Heart left ventricle (tissue), 16 donors: ENCODE measurements at regions not wholly inside any gene's neighbourhood (a gene's known extent, or its start where the extent isn't known, plus 50 kb on each side); places are given as distances from the start of the nearest gene placed in this dataset.

Experiments used
- ATAC-seq, 4 donors: fragments of 200-7000 bp; cut with Tn5 transposase; one replicate each; pipeline ENCODE4 v1.9.1; 2020 to 2022; ENCODE audit warnings: moderate library complexity in 4 of 4, mild to moderate bottlenecking in 3 of 4, moderate number of reproducible peaks in 1 of 4
- DNase-seq, 5 donors: peaks; one replicate each; pipeline ENCODE4 v3.0.0-alpha.2; 2020
- H3K27ac ChIP-seq, 12 donors: fragments of 200-600 bp; sonication (generic) in 4 of 12; one replicate each; pipeline versions ENCODE4 v1.5.0 to v1.8.0; 2016 to 2022; ENCODE audit warnings: mild to moderate bottlenecking in 2 of 12
- H3K27me3 ChIP-seq, 9 donors: fragments of 200-600 bp; sonication (generic) in 2 of 9; one replicate each; pipeline versions ENCODE4 v1.5.1 to v1.8.0; 2016 to 2022; ENCODE audit warnings: mild to moderate bottlenecking in 3 of 9
- H3K36me3 ChIP-seq, 9 donors: fragments of 200-600 bp; sonication (generic) in 2 of 9; one replicate each; pipeline versions ENCODE4 v1.5.0 to v1.8.0; 2018 to 2022; ENCODE audit warnings: mild to moderate bottlenecking in 2 of 9
- H3K4me1 ChIP-seq, 12 donors: fragments of 200-600 bp; sonication (generic) in 4 of 12; one replicate each; pipeline versions ENCODE4 v1.5.0 to v1.8.0; 2016 to 2022; ENCODE audit warnings: mild to moderate bottlenecking in 3 of 12
- H3K4me3 ChIP-seq, 12 donors: fragments of 200-600 bp; sonication (generic) in 4 of 12; one replicate each; pipeline versions ENCODE4 v1.5.0 to v1.8.0; 2017 to 2022; ENCODE audit warnings: mild to moderate bottlenecking in 9 of 12, moderate library complexity in 4 of 12
- H3K9me3 ChIP-seq, 12 donors: fragments of 200-600 bp; sonication (generic) in 4 of 12; one replicate each; pipeline versions ENCODE4 v1.5.0 to v1.8.0; 2016 to 2022; ENCODE audit warnings: mild to moderate bottlenecking in 1 of 12
- CTCF ChIP-seq, 12 donors: fragments of 200-600 bp; sonication (generic) in 4 of 12; IDR thresholded peaks; one replicate each; pipeline versions ENCODE4 v1.5.0 to v1.8.0; 2018 to 2022; ENCODE audit warnings: antibody characterized with exemption in 12 of 12, mild to moderate bottlenecking in 5 of 12
- POLR2A ChIP-seq, 2 donors: fragments of 450-650 bp; IDR thresholded peaks; one replicate each; pipeline ENCODE4 v1.6.1; 2017; ENCODE audit warnings: antibody characterized with exemption in 2 of 2, mild to moderate bottlenecking in 2 of 2, moderate library complexity in 2 of 2
- WGBS, 4 donors: extraction: QIAGEN DNeasy Blood & Tissue Kit in 2 of 4; methylation state at CpG; one replicate each; pipeline versions ENCODE4 v1.1.5 to v1.1.7; 2013 to 2018; 5-methylcytosine and 5-hydroxymethylcytosine counted together
- intact Hi-C, 10 donors: fragments of 100-400 bp; cut with DNase I; formaldehyde crosslinking; loops; one replicate each; pipeline versions ENCODE4 v1.11.1 to v1.14.2; 2022
- donor health status: ischemic (EF 13 %, LVEDD 7.1; RV severe dilation, severe dysfunction).
- donor health status: healthy with polysubstance abuse.
- donor health status: DM: no; HTN: yes; CAD: no.
- donor health status: DM: no; HTN: no; CAD: no.
- donor health status: ischemic (EF 25% LVEDD 6.9; RV normal size, moderate dysfunction).
- donor health status: ischemic (EF 25% LVEDD 5.7; RV mildly dilated, moderate dysfunction).
- donor health status: healthy.
- donor health status: DM: yes; HTN: yes; CAD: no.
- donor health status: ischemic (EF 35%, LVEDD 5.7; RV mildly dilated, moderate dysfunction).
- donor health status: nonischemic (EF 11% LVEDD 7.7; RV severe dilation, severe dysfunction).
- donor health status: DM: yes; HTN: yes; CAD: no.
- donor health status: PGD.
- donor health status: ischemic (EF 29% LVEDD 5.4; RV normal size, mild dysfunction).
- donor health status: nonischemic (EF 23%, LVEDD 6.1; RV moderate dilation, normal function).

- Histone ChIP-seq H3K36me3 (no peaks in the 10 kb centered on the region), H3K27me3 (no peaks in the 10 kb centered on the region), H3K4me1 (peaks cover 0 to 7% (median 0%) of the 10 kb centered on the region in 12 donors), H3K9me3 (no peaks in the 10 kb centered on the region), H3K4me3 (peak overlapping the region in 3 of 12 donors; percentile 12 to 31 (median 23)), H3K27ac (peak overlapping the region in 5 of 12 donors; percentile 9 to 58 (median 32))
- intact Hi-C loops: no loop called here
- ATAC-seq (no peak), DNase-seq (peak in 2 of 5 donors; percentile 13 to 20)
- WGBS, 4 donors: 86 to 93% (median 90%) methylated on average over 13 to 17 of the region's 17 CpGs
- TF ChIP-seq POLR2A (IDR thresholded peaks at IDR 0.05) (no peak), CTCF (IDR thresholded peaks at IDR 0.05) (no peak)
Measured at GRCh38 chr11:69381681-69382130, 87.8 kb downstream of the MYEOV start.

- no peaks in the 10 kb centered on the region for H3K36me3 ChIP-seq
- H3K27me3 ChIP-seq: no peaks in the 10 kb centered on the region
- H3K27ac ChIP-seq: peak overlapping the region in 9 of 12 donors; percentile 9 to 58 (median 48)
- WGBS, 4 donors: 63 to 75% (median 67%) methylated on average over 26 to 27 of the region's 27 CpGs
- peak; percentile 29 to 69 (median 52) for ATAC-seq
- peaks cover 0 to 7% (median 0%) of the 10 kb centered on the region in 12 donors for H3K4me1 ChIP-seq
- peak overlapping the region in 7 of 12 donors; percentile 12 to 31 (median 23) for H3K4me3 ChIP-seq
- TF ChIP-seq POLR2A (IDR thresholded peaks at IDR 0.05) (peak in 1 of 2 donors; percentile 25), CTCF (IDR thresholded peaks at IDR 0.05) (no peak)
- peak in 4 of 5 donors; percentile 38 to 75 (median 54) for DNase-seq
- H3K9me3 ChIP-seq: peaks cover 0 to 6% (median 0%) of the 10 kb centered on the region in 12 donors
- intact Hi-C loops: no loop called here
Measured at GRCh38 chr11:69382131-69383128, 88.5 kb downstream of the MYEOV start.

GRCh38 chr11:69383372-69384250 lies 89.7 kb downstream of the MYEOV start:
- no peak for DNase-seq
- Histone ChIP-seq H3K36me3 (no peaks in the 10 kb centered on the region), H3K27me3 (no peaks in the 10 kb centered on the region), H3K4me1 (peaks cover 0 to 7% (median 0%) of the 10 kb centered on the region in 12 donors), H3K4me3 (no peak overlapping the region), H3K9me3 (peaks cover 0 to 18% (median 9%) of the 10 kb centered on the region in 12 donors), H3K27ac (no peak overlapping the region)
- no peak for ATAC-seq
- TF ChIP-seq POLR2A (IDR thresholded peaks at IDR 0.05) (no peak), CTCF (IDR thresholded peaks at IDR 0.05) (no peak)
- intact Hi-C loops: no loop called here
- WGBS, 4 donors: 89 to 98% (median 95%) methylated on average over 12 to 13 of the region's 13 CpGs
